Stimulated activated effector memory CD8-positive, alpha-beta T cell treated with anti-CD3 and anti-CD28 coated beads, Interleukin-12 subunit alpha, Interleukin-12 subunit beta, amount 100 ng/mL, for 72 hours (primary cell): ENCODE measurements at regions not wholly inside any gene's neighbourhood (a gene's known extent, or its start where the extent isn't known, plus 50 kb on each side); places are given as distances from the start of the nearest gene placed in this dataset.

Source experiments
- ATAC-seq: fragments of 150-1000 bp; cut with Tn5 transposase; 2 replicates; pipeline ENCODE4 v1.10.0; 2021
- DNase-seq, 2 donors: peaks; one replicate each; pipeline ENCODE4 v3.0.0; 2021 to 2022; ENCODE audit warnings: low spot score in 2 of 2
- H3K27ac Mint-ChIP-seq: one replicate; pipeline ENCODE4 v1.8.0; 2022; ENCODE audit warnings: mild to moderate bottlenecking, mixed read lengths
- H3K36me3 Mint-ChIP-seq: one replicate; pipeline ENCODE4 v1.8.0; 2022; ENCODE audit warnings: mild to moderate bottlenecking, mixed read lengths
- H3K4me1 Mint-ChIP-seq: one replicate; pipeline ENCODE4 v1.8.0; 2022; ENCODE audit warnings: mixed read lengths
- H3K4me3 Mint-ChIP-seq: one replicate; pipeline ENCODE4 v1.8.0; 2022; ENCODE audit warnings: mild to moderate bottlenecking, mixed read lengths
- H3K9me3 Mint-ChIP-seq: one replicate; pipeline ENCODE4 v1.8.0; 2022; ENCODE audit warnings: mixed read lengths

DNA sequence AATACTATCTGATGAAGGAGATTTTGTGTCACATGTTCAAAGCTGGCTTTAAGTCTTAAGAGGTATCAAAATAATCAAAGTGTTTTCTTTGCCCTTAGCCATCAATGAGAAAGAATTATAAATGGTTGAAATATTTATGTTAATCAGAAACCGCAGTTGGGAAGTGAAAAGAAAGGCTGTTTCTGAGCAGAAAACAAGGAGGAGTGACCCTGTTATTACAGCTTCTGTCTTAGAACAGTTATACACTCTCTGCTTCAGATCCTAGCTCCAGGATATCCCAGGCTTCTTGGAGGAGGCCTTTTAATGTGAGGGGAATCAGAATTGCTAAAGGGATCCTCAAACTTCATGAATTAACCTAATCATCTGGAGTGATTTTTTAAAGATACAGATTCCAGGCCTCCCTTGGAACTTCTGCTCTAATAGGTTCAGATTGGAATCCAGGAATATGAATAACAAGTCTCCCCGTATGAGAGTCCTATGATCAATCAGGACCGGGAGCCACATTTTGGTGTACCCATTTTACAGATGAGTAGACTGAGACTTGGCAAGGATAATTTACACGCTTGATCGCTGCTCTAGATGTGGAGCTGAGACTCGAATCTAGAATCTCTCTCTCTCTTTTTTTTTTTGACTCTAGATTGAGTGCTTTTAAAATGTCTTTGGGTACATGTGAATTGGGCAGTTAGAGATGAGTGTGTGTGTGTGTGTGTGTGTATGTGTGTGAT lies 50.8 kb upstream of the JAG1 start:
- H3K4me3 Mint-ChIP-seq = no peak overlapping the region
- no peak overlapping the region for H3K27ac Mint-ChIP-seq
- no peak for DNase-seq
- H3K36me3 Mint-ChIP-seq = no peaks in the 10 kb centered on the region
- no peak for ATAC-seq
- H3K9me3 Mint-ChIP-seq = peaks cover 3% of the 10 kb centered on the region
- H3K4me1 Mint-ChIP-seq = no peaks in the 10 kb centered on the region

DNA sequence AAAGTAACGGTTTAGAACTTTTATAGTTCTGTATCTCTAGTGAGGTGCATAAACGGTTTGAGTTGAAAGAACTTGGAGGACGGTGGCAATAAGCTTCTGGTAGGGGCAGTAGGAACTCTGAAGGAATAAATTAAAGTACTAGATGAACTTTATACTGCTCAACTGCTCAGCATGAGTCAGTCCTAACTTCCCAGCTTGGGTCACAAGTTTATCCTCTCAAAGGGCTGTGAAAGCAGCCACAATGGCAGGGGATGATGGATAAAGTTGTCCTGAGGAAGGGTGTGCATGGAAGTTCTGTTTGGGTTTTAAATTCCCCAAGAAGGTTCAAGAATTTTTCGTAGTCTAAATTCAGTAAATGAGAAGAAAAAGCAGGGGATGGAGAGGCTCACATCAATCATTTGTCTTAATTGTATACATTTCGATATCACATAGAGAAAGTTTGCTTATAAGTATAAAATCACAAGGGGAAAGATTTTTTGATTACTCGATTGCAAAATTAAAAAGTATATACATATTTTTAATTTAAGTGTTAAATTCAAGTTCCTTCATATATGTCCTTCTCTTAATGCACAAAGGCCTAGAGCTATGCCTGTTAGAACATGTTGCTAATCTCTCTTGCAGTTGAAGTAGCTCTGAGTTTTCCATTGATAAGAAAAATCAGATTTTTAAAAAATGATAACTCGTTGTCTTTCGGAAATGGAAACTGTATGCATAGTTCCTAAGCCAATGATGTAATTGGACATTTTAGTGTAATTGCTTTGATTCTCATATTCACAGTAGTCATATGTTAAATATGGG lies 55.3 kb upstream of the JAG1 start:
- H3K9me3 Mint-ChIP-seq = peaks cover 3% of the 10 kb centered on the region
- DNase-seq = no peak
- no peak for ATAC-seq
- H3K4me1 Mint-ChIP-seq = no peaks in the 10 kb centered on the region
- no peak overlapping the region for H3K4me3 Mint-ChIP-seq
- H3K27ac Mint-ChIP-seq = no peak overlapping the region
- no peaks in the 10 kb centered on the region for H3K36me3 Mint-ChIP-seq

DNA sequence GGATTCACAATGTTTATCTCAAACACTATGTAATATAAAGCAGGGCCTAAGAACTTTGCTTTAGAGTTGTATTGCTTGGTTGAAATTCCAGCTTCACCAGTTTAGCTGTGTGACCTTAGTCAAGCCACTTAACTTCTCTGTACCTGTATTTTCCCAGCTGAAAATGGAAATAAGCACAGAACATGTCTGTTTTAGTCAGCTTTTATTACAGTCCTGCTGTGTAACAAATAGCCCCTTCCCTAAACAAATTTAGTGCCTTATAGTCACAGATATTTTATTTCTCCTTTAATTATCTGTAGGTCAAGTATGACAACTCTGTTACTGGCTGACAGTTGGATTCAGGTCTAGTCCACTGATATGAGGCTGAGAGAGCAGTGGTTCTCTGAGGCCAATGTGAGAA lies 56.0 kb upstream of the JAG1 start:
- Mint-ChIP-seq H3K4me3 (no peak overlapping the region), H3K27ac (no peak overlapping the region), H3K36me3 (no peaks in the 10 kb centered on the region), H3K9me3 (peaks cover 3% of the 10 kb centered on the region), H3K4me1 (no peaks in the 10 kb centered on the region)
- no peak for DNase-seq
- no peak for ATAC-seq

DNA sequence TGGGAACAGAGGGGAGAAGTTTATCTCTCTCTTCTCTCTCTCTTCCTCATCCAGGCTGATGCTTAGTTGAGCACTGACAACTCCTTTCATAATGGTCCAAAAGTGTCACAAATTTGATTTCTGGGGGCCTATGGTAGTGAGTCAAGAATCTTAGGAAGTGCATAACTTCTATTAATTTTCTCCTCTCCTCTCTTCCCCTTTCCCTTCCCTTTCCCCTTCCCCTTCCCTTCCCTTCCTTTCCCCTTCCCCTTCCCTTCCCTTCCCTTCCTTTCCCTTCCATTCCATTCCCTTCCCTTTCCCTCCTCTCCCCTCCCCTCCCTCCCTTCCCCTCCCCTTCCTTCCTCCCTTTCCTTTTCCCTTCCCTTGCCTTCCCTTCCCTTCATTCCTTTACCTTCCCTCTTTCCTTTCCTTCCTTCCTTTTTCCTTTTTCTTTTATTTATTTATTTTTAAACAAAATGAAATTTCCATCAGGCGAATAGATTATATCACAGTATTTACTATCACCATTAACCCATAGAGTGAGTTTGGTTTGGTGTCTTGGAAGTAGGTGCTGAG lies 56.9 kb upstream of the JAG1 start:
- ATAC-seq (no peak), DNase-seq (no peak)
- Mint-ChIP-seq H3K9me3 (peaks cover 3% of the 10 kb centered on the region), H3K36me3 (no peaks in the 10 kb centered on the region), H3K4me3 (no peak overlapping the region), H3K4me1 (no peaks in the 10 kb centered on the region), H3K27ac (no peak overlapping the region)

DNA sequence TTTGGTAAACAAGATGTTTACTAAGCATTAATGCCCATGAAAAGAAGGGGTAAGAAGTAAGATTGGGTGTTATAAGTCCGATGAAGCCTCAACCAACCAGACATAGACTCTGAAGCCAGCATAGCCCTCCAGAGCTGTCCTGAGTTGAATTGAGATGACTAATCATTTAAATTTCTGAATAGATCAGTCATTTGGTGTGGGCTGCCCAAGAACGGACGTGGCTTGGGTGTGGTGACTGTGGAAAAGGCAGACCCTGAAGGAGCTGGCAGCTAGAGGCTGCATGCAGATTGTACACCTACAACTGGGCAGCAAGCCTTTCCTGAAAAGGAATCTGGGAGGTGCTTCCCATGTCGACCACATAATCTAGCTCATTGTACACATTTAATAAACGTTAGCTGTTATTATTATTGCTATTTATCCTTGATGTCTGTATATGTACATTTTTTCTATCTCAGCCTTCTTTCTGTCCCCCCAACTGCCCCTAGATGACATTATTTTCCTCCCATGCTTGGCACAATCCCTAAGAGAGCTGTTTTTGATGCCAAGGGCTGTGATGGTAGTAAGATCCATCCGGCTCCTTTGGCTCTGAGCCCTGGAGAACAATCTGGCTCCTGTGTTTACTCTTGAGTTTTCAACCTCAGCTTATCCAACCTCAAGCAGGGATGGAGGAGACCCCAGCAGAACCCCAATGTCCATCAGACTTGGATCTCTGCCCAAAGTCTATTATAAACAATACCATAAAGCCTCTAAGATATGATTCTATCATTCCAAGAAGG lies 57.6 kb upstream of the JAG1 start:
- no peaks in the 10 kb centered on the region for H3K36me3 Mint-ChIP-seq
- H3K9me3 Mint-ChIP-seq = peaks cover 3% of the 10 kb centered on the region
- ATAC-seq (no peak), DNase-seq (no peak)
- no peak overlapping the region for H3K4me3 Mint-ChIP-seq
- H3K4me1 Mint-ChIP-seq = no peaks in the 10 kb centered on the region
- no peak overlapping the region for H3K27ac Mint-ChIP-seq

DNA sequence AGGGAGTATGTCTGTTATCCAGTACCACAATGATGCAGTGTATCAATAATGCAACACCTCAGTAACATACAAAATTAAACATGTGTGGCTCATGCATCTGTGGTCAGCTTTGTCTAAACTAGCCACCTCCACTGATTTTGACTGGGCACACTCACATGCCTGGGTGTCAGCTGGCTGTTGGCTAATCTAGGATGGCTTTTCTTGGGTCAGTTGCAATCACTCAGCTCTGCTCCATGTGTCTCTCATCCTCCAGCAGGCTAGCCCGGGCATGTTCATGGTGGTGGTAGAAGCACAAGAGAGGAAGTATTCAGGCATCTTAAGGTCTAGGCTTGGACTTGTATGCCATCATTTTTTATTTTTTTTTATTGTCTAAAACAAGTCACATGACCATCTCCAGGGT lies 59.3 kb upstream of the JAG1 start:
- H3K36me3 Mint-ChIP-seq = no peaks in the 10 kb centered on the region

DNA sequence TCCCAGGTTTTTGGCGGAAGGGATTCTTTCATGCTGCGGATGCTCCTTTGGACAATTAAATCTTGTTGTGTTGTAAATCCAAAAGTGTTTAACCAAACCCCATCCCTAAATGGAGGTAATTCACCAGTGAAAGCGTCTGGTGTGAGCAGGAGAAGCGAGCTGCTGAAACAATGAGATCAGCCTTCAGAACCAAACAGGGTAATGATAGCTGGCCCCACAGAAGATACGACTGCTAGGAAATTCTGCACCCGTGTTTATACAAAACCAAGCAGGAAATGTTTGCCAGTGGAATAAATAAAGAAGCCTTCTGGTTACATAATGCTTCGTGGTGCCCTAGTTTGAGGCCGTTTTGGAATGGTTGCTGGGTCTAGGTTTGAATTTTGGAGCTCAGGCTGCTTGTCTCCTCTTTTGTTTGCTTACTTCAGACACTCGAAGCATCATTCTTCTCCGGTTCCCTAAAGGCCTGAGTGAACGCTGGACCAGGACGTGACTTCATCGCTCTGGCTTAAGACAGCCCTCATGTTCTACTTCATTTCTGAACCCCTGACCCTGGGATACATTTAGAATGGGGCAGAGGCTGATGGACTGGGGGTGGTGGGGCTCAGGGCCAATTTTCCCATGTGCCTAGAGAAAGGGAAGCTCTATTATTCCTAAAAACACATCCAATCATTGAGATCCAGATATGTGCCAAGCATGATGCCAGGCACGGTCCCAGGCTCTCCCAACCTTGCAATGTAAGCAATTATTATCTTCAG lies 61.6 kb upstream of the JAG1 start:
- Mint-ChIP-seq H3K9me3 (no peaks in the 10 kb centered on the region), H3K4me3 (no peak overlapping the region), H3K36me3 (no peaks in the 10 kb centered on the region), H3K27ac (no peak overlapping the region), H3K4me1 (no peaks in the 10 kb centered on the region)
- ATAC-seq = no peak
- DNase-seq = no peak

More for the DNA sequence above, 59.3 kb upstream of the JAG1 start:
- no peaks in the 10 kb centered on the region for H3K4me1 Mint-ChIP-seq
- no peak overlapping the region for H3K27ac Mint-ChIP-seq
- DNase-seq = no peak
- ATAC-seq = no peak
- H3K9me3 Mint-ChIP-seq = peaks cover under 1% of the 10 kb centered on the region
- no peak overlapping the region for H3K4me3 Mint-ChIP-seq

DNA sequence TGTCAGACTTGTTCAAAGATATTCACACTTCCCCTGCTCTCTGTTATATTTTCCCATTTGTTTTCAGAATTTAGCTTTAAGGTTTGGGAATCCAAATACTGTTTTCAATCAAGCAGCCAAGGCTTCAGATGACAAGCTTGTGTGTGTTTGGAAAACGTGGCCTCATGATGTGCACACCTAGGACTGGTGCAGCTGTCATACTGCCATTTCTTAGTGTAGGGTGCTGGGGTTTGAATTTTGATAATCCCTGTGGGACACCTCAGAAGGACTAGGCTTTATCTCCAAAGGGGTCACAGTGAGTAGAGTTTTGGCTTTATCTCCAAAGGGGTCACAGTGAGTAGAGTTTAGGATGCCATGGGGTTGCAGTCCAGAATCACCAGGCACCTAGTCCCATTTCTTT lies 65.3 kb upstream of the JAG1 start:
- H3K27ac Mint-ChIP-seq = no peak overlapping the region
- ATAC-seq (no peak), DNase-seq (no peak)
- no peak overlapping the region for H3K4me3 Mint-ChIP-seq
- H3K4me1 Mint-ChIP-seq = no peaks in the 10 kb centered on the region
- H3K9me3 Mint-ChIP-seq = no peaks in the 10 kb centered on the region
- H3K36me3 Mint-ChIP-seq = no peaks in the 10 kb centered on the region

DNA sequence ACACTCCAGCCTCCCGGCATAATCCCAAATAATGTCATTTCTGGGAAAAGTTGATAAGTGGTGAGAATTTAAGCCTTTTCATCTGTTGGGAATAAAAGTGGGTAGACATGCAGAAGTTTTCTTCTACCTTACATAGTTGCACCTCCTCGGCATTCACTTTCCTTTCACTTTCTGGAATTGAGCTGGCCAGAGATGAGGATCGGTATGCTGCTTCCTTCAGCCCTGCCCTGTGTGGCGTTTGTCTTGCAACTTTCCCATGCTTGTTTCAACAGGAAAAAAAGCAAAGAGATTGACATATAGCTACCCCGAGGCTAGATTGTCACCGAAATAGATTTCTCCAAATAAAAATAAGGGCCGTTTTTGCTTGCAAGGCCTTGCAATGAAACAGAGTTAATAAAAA lies 65.8 kb upstream of the JAG1 start:
- no peak for ATAC-seq
- H3K27ac Mint-ChIP-seq = no peak overlapping the region
- no peaks in the 10 kb centered on the region for H3K4me1 Mint-ChIP-seq
- no peak overlapping the region for H3K4me3 Mint-ChIP-seq
- DNase-seq = no peak
- H3K9me3 Mint-ChIP-seq = no peaks in the 10 kb centered on the region
- no peaks in the 10 kb centered on the region for H3K36me3 Mint-ChIP-seq

DNA sequence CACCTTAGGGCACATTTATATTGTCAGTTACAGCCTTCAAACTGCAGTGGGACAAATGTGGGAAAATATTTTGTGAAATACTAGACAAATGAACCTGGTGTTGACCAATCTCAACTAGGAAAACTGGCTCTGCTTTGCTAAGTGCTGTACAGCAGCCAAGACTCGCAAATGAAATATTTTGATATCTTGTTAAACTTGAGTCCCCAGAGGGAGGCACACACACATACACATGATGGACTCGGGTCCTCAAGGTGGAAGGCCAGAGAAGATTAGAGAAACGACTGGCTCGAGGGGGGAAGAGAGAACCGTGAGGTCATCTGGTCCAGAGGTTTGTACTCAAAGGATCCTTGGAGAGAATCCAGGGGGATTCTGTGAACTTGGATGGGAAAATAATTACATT lies 67.3 kb upstream of the JAG1 start:
- ATAC-seq (no peak), DNase-seq (no peak)
- H3K27ac Mint-ChIP-seq = no peak overlapping the region
- H3K36me3 Mint-ChIP-seq = no peaks in the 10 kb centered on the region
- no peaks in the 10 kb centered on the region for H3K9me3 Mint-ChIP-seq
- no peak overlapping the region for H3K4me3 Mint-ChIP-seq
- H3K4me1 Mint-ChIP-seq = no peaks in the 10 kb centered on the region

DNA sequence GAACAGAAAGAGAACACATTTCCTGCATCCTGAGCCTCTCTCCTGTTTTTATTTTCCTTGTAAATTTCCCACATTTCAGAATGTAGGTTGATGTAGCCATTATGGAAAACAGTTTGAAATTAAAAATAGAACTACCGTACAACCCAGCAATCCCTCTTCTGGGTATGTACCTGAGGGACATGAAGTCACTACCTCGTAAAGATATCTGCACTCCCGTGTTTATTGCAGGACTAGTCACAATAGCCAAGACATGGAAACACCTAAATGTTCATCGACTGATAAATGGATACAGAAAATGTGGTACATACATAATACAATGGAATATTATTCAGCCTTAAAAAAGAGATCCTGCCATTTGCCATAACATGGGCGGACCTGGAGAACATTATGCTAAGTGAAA lies 72.0 kb upstream of the JAG1 start:
- ATAC-seq (no peak), DNase-seq (no peak)
- no peaks in the 10 kb centered on the region for H3K4me1 Mint-ChIP-seq
- no peak overlapping the region for H3K27ac Mint-ChIP-seq
- H3K36me3 Mint-ChIP-seq = no peaks in the 10 kb centered on the region
- H3K9me3 Mint-ChIP-seq = no peaks in the 10 kb centered on the region
- no peak overlapping the region for H3K4me3 Mint-ChIP-seq

DNA sequence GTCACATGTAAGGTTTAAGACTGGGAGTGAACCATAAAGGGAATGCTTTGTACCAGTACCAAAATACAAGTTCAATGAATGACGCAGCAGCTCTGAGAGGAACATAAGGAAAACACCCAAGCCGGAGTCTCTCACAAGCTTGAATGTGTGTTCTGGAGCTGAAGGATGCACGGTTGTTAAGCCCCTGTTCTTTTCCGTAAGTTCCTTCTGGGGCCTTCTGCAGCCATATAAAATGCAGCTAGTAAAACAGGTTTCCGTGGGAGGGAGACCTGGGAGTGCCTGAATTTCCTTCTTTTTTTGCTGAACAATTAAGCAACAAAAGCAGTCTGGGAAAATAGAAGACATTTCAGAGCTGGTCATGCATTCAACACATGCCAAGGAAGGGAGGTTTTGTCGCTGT lies 73.2 kb upstream of the JAG1 start:
- no peaks in the 10 kb centered on the region for H3K9me3 Mint-ChIP-seq
- no peaks in the 10 kb centered on the region for H3K36me3 Mint-ChIP-seq
- H3K4me1 Mint-ChIP-seq = no peaks in the 10 kb centered on the region
- no peak overlapping the region for H3K4me3 Mint-ChIP-seq
- H3K27ac Mint-ChIP-seq = no peak overlapping the region
- DNase-seq (no peak), ATAC-seq (no peak)

DNA sequence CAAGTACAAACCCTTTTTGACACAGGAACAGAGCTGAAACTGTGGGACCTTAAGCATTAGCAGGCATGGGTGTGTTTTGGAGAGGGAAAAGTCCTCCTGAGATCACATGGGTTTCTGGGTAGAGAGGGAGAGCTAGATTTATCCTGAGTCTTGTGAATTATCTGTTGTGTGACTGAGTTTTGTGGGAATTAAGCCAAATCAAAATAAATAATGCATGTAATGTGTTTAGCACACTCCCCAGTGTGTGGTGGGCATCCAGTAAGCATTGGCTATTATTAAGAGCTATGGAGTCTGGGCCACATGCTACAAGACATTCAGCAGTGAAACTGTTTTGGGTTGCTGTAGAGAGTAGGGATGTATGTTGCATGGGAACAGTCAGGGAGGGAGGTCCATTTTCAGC lies 75.3 kb upstream of the JAG1 start:
- H3K27ac Mint-ChIP-seq = no peak overlapping the region
- H3K4me1 Mint-ChIP-seq = no peaks in the 10 kb centered on the region
- ATAC-seq = no peak

DNA sequence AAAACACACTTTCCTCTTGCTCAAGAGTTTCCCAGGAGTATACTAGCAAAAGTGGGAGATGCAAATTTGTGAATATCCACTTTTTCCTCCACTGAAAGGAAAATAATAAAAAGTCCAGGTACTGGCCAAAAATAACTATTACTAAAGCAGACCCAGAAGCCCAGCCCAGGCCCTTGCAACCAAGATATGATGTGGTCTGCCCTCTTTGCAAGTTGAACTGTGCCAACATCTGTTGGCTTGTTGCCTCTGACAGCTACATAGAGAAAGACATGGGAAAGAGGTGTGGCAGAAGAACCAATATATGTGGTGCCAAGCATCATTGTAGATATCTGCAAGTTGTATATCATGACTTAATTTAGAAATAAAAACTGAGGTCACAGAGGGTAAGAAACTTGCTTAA lies 78.4 kb upstream of the JAG1 start:
- Mint-ChIP-seq H3K4me3 (no peak overlapping the region), H3K27ac (no peak overlapping the region), H3K9me3 (no peaks in the 10 kb centered on the region), H3K36me3 (no peaks in the 10 kb centered on the region), H3K4me1 (no peaks in the 10 kb centered on the region)
- DNase-seq (no peak), ATAC-seq (no peak)

More for the DNA sequence above, 75.3 kb upstream of the JAG1 start:
- Mint-ChIP-seq H3K9me3 (no peaks in the 10 kb centered on the region), H3K4me3 (no peak overlapping the region), H3K36me3 (no peaks in the 10 kb centered on the region)
- no peak for DNase-seq

DNA sequence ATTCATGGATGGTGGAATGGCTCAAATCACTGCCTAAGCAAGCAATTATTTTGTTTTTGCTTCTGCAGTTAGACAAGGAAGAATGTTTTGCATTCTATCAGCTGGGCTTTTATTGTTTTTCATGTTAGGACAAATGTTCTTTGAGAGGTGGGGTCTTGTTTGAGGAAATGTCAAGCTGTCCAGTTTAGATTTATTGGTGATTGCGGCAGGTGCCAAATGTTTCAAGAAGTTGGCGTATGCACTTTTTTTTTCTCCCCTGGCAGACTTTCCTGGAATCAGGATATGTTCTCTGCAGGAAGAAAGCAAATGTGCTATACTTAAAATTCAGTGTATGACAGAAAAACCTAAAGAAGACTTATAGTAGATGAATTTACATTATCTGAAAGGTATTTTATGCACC lies 81.0 kb upstream of the JAG1 start:
- no peaks in the 10 kb centered on the region for H3K36me3 Mint-ChIP-seq
- no peak overlapping the region for H3K4me3 Mint-ChIP-seq
- ATAC-seq = no peak
- H3K27ac Mint-ChIP-seq = no peak overlapping the region
- no peak for DNase-seq
- H3K9me3 Mint-ChIP-seq = no peaks in the 10 kb centered on the region
- no peaks in the 10 kb centered on the region for H3K4me1 Mint-ChIP-seq
